Gastroesophageal sphincter (tissue), 4 donors: ENCODE measurements at regions not wholly inside any gene's neighbourhood (a gene's known extent, or its start where the extent isn't known, plus 50 kb on each side); places are given as distances from the start of the nearest gene placed in this dataset.

Source experiments
- ATAC-seq: fragments of 150-250 bp; one replicate; pipeline ENCODE4 v1.9.1; 2016; ENCODE audit warnings: mild to moderate bottlenecking, moderate library complexity
- H3K27ac ChIP-seq, 4 donors: fragments of 200-600 bp; sonication (generic) in 3 of 4; 1 replicate in 3 of 4; 2 replicates in 1 of 4; pipeline ENCODE4 v1.5.1; 2016 to 2019
- H3K27me3 ChIP-seq: fragments of 200-600 bp; sonication (generic); one replicate; pipeline ENCODE4 v1.5.1; 2019
- H3K36me3 ChIP-seq, 2 donors: fragments of 200-600 bp; sonication (generic); one replicate each; pipeline ENCODE4 v1.5.1; 2019; ENCODE audit warnings: control low read depth in 1 of 2
- H3K4me1 ChIP-seq, 3 donors: fragments of 200-600 bp; sonication (generic); 1 replicate in 2 of 3; 2 replicates in 1 of 3; pipeline ENCODE4 v1.5.1; 2016 to 2019; ENCODE audit warnings: control low read depth in 2 of 3
- H3K4me3 ChIP-seq, 2 donors: fragments of 200-600 bp; sonication (generic); one replicate each; pipeline ENCODE4 v1.5.1; 2019; ENCODE audit warnings: mild to moderate bottlenecking in 1 of 2, moderate library complexity in 1 of 2
- H3K9me3 ChIP-seq, 3 donors: fragments of 200-600 bp; sonication (generic); one replicate each; pipeline ENCODE4 v1.5.1; 2017 to 2019; ENCODE audit warnings: control low read depth in 2 of 3
- EP300 ChIP-seq: sonication (generic); formaldehyde crosslinking; IDR thresholded peaks from one replicate; pipeline ENCODE4 v1.6.1; 2017; ENCODE audit warnings: antibody characterized with exemption, mild to moderate bottlenecking
- POLR2A ChIP-seq, 2 donors: fragments of 450-650 bp; IDR thresholded peaks; one replicate each; pipeline ENCODE4 v1.6.1; 2017; ENCODE audit warnings: antibody characterized with exemption in 2 of 2, mild to moderate bottlenecking in 2 of 2, moderate library complexity in 1 of 2
- POLR2AphosphoS5 ChIP-seq: sonication (generic); formaldehyde crosslinking; IDR thresholded peaks from one replicate; pipeline ENCODE4 v1.6.1; 2017; ENCODE audit warnings: antibody characterized with exemption
- WGBS, 2 donors: methylation state at CpG; one replicate each; pipeline ENCODE4 v1.1.5; 2018; ENCODE audit warnings: low coverage in 1 of 2; 5-methylcytosine and 5-hydroxymethylcytosine counted together
- TF ChIP-seq, protein P1 (sequence below), 4 experiments: fragments of 200-600 bp in 2 of 4; fragments of 450-650 bp in 2 of 4; sonication (generic) in 1 of 4; IDR thresholded peaks; one replicate each; pipeline ENCODE4 v1.5.1; 2017 to 2019; ENCODE audit warnings: antibody characterized with exemption in 4 of 4, mild to moderate bottlenecking in 2 of 4, moderate library complexity in 2 of 4

- no peak for ATAC-seq
- TF ChIP-seq EP300 (no peak), POLR2AphosphoS5 (no peak), POLR2A (IDR thresholded peaks at IDR 0.05) (no peak)
- TF ChIP-seq, protein P1, sequence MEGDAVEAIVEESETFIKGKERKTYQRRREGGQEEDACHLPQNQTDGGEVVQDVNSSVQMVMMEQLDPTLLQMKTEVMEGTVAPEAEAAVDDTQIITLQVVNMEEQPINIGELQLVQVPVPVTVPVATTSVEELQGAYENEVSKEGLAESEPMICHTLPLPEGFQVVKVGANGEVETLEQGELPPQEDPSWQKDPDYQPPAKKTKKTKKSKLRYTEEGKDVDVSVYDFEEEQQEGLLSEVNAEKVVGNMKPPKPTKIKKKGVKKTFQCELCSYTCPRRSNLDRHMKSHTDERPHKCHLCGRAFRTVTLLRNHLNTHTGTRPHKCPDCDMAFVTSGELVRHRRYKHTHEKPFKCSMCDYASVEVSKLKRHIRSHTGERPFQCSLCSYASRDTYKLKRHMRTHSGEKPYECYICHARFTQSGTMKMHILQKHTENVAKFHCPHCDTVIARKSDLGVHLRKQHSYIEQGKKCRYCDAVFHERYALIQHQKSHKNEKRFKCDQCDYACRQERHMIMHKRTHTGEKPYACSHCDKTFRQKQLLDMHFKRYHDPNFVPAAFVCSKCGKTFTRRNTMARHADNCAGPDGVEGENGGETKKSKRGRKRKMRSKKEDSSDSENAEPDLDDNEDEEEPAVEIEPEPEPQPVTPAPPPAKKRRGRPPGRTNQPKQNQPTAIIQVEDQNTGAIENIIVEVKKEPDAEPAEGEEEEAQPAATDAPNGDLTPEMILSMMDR (IDR thresholded peaks at IDR 0.05) = no peak
- Histone ChIP-seq H3K4me1 (no peaks in the 10 kb centered on the region), H3K27ac (no peak overlapping the region), H3K27me3 (peaks cover 64% of the 10 kb centered on the region), H3K36me3 (no peaks in the 10 kb centered on the region), H3K4me3 (no peak overlapping the region), H3K9me3 (peaks cover 0 to 7% (median 0%) of the 10 kb centered on the region in 3 donors)
- WGBS, 2 donors = 59 to 80% methylated on average over 2 to 3 of the region's 3 CpGs
These were observed 278.5 kb upstream of the GJB5 start for GRCh38 chr1:34476371-34476770.

DNA sequence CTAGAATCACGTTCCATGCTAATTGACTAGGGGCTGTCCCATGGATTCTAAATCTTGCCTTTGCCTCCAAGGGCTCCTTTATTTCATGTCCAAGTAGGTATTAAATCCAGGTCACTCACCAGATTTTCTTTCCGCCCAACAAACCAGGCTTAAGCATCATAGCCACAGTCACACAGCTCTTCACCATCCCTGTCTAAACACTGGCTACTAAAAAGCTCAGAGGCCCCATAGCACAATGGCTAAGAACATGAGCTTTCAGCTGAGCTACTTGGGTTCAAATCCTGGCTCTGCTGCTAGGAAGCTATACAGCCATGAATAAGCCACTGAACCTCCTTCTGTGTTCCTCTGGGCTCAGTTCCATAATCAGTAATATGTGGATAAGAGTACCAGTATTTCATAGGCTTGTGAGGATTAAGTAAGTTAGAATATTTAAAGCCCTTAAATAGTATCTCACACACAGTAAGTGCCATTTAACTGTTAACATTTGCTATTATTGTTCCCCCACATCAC is 277.2 kb upstream of the GJB5 start:
- TF ChIP-seq, protein P1 (IDR thresholded peaks at IDR 0.05) = no peak
- TF ChIP-seq EP300 = no peak
- no peak for TF ChIP-seq POLR2A (IDR thresholded peaks at IDR 0.05)
- TF ChIP-seq POLR2AphosphoS5 = no peak
- H3K27me3 ChIP-seq = peaks cover 55% of the 10 kb centered on the region
- ATAC-seq = no peak
- no peaks in the 10 kb centered on the region for H3K36me3 ChIP-seq
- H3K4me3 ChIP-seq = no peak overlapping the region
- H3K4me1 ChIP-seq = no peaks in the 10 kb centered on the region
- H3K27ac ChIP-seq = no peak overlapping the region
- peaks cover 0 to 7% (median 0%) of the 10 kb centered on the region in 3 donors for H3K9me3 ChIP-seq
- 89% methylated on average over 2 of the region's 2 CpGs; no CpG with 5 or more reads in 1 of the 2 donors for WGBS, 2 donors

- Histone ChIP-seq H3K4me3 (no peak overlapping the region), H3K36me3 (no peaks in the 10 kb centered on the region), H3K4me1 (no peaks in the 10 kb centered on the region), H3K27me3 (peaks cover 50% of the 10 kb centered on the region), H3K27ac (no peak overlapping the region), H3K9me3 (peaks cover 0 to 7% (median 0%) of the 10 kb centered on the region in 3 donors)
- no peak for ATAC-seq
- 17 to 25% methylated on average over 1 to 2 of the region's 3 CpGs for WGBS, 2 donors
- TF ChIP-seq EP300 = no peak
- TF ChIP-seq, protein P1 (IDR thresholded peaks at IDR 0.05) = no peak
These were observed 276.3 kb upstream of the GJB5 start for GRCh38 chr1:34478515-34479076.

- TF ChIP-seq EP300 (no peak), POLR2A (IDR thresholded peaks at IDR 0.05) (no peak), POLR2AphosphoS5 (no peak)
- TF ChIP-seq, protein P1 (IDR thresholded peaks at IDR 0.05) = no peak
- Histone ChIP-seq H3K27ac (no peak overlapping the region), H3K9me3 (peaks cover 0 to 7% (median 0%) of the 10 kb centered on the region in 3 donors), H3K27me3 (peaks cover 53% of the 10 kb centered on the region), H3K4me3 (no peak overlapping the region), H3K36me3 (no peaks in the 10 kb centered on the region), H3K4me1 (no peaks in the 10 kb centered on the region)
- no peak for ATAC-seq
- 8% methylated on average over 5 of the region's 5 CpGs; no CpG with 5 or more reads in 1 of the 2 donors for WGBS, 2 donors
These were observed 275.1 kb upstream of the GJB5 start for GRCh38 chr1:34479731-34480130.

- ATAC-seq = no peak
- no peaks in the 10 kb centered on the region for H3K4me1 ChIP-seq
- no peaks in the 10 kb centered on the region for H3K36me3 ChIP-seq
- H3K4me3 ChIP-seq = no peak overlapping the region
- peaks cover 0 to 48% (median 0%) of the 10 kb centered on the region in 3 donors for H3K9me3 ChIP-seq
- TF ChIP-seq POLR2A (IDR thresholded peaks at IDR 0.05) = no peak
- no peak for TF ChIP-seq EP300
- no peak for TF ChIP-seq POLR2AphosphoS5
- TF ChIP-seq, protein P1 (IDR thresholded peaks at IDR 0.05) = no peak
- no peak overlapping the region for H3K27ac ChIP-seq
- H3K27me3 ChIP-seq = peaks cover 11% of the 10 kb centered on the region
These were observed 266.7 kb upstream of the GJB5 start for GRCh38 chr1:34488080-34488708.
